HFFc6 (cell line): ENCODE measurements at regions not wholly inside any gene's neighbourhood (a gene's known extent, or its start where the extent isn't known, plus 50 kb on each side); places are given as distances from the start of the nearest gene placed in this dataset.

Experiments used
- DNase-seq: peaks from one replicate; pipeline ENCODE4 v3.0.0-alpha.2; 2018
- H3K27ac Mint-ChIP-seq: 2 replicates; pipeline ENCODE4 v1.8.0; 2020; ENCODE audit warnings: mild to moderate bottlenecking, mixed read lengths
- H3K27me3 Mint-ChIP-seq: 2 replicates; pipeline ENCODE4 v1.8.0; 2021; ENCODE audit warnings: mild to moderate bottlenecking, moderate library complexity, mixed read lengths; ENCODE audit not compliant: insufficient read depth
- H3K36me3 Mint-ChIP-seq: 2 replicates; pipeline ENCODE4 v1.8.0; 2021; ENCODE audit warnings: low read depth, mixed read lengths
- H3K4me1 Mint-ChIP-seq: 2 replicates; pipeline ENCODE4 v1.8.0; 2020; ENCODE audit warnings: low read depth, mixed read lengths
- H3K4me3 Mint-ChIP-seq: 2 replicates; pipeline ENCODE4 v1.8.0; 2020; ENCODE audit warnings: mild to moderate bottlenecking, moderate library complexity, mixed read lengths
- H3K9me3 Mint-ChIP-seq: 2 replicates; pipeline ENCODE4 v1.8.0; 2020; ENCODE audit warnings: mild to moderate bottlenecking, mixed read lengths
- TF ChIP-seq, protein P1 (sequence below): fragments of 200-600 bp; sonication (generic); IDR thresholded peaks from 2 replicates; pipeline ENCODE4 v1.5.0; 2021; ENCODE audit warnings: antibody characterized with exemption, mild to moderate bottlenecking

DNA sequence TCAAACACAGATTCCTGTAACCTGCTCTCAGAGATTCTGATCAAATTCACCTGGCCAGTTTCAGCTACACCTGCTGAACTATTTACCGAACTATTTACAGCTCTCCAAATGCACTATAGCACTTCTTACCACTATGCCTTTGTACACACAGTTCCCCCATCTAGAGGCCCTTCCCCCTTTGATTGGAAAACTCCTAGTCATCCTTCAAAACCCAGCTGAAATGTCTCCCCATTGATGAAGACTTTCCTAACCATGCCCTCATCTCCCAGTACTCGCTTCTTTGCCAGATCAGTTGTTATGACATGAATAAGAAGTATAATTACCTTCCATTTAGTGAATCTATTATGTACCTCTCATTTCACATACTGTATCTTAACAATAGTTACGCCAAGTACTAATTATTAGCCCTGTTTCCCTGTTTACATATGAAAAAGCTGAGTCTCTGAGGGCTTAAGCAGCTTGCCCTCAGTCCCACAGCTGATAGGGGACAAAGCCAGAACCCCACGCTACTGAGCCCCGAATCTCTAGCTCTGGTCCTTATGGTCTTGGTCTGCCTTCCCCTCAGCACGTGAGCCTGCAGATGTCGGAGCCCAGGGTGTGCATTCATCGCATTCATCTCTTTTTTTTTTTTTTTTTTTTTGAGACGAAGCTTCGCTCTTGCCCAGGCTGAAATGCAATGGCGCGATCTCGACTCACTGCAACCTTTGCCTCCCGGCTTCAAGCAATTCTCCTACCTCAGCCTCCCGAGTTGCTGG is 64.7 kb upstream of the ASAP2 start:
- H3K4me1 Mint-ChIP-seq = peaks cover 61% of the 10 kb centered on the region
- no peaks in the 10 kb centered on the region for H3K9me3 Mint-ChIP-seq
- TF ChIP-seq, protein P1, sequence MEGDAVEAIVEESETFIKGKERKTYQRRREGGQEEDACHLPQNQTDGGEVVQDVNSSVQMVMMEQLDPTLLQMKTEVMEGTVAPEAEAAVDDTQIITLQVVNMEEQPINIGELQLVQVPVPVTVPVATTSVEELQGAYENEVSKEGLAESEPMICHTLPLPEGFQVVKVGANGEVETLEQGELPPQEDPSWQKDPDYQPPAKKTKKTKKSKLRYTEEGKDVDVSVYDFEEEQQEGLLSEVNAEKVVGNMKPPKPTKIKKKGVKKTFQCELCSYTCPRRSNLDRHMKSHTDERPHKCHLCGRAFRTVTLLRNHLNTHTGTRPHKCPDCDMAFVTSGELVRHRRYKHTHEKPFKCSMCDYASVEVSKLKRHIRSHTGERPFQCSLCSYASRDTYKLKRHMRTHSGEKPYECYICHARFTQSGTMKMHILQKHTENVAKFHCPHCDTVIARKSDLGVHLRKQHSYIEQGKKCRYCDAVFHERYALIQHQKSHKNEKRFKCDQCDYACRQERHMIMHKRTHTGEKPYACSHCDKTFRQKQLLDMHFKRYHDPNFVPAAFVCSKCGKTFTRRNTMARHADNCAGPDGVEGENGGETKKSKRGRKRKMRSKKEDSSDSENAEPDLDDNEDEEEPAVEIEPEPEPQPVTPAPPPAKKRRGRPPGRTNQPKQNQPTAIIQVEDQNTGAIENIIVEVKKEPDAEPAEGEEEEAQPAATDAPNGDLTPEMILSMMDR = no peak
- DNase-seq = no peak
- H3K36me3 Mint-ChIP-seq = no peaks in the 10 kb centered on the region
- no peak overlapping the region for H3K4me3 Mint-ChIP-seq
- peak overlapping the region; percentile 81 for H3K27ac Mint-ChIP-seq
- peaks cover 5% of the 10 kb centered on the region for H3K27me3 Mint-ChIP-seq

DNA sequence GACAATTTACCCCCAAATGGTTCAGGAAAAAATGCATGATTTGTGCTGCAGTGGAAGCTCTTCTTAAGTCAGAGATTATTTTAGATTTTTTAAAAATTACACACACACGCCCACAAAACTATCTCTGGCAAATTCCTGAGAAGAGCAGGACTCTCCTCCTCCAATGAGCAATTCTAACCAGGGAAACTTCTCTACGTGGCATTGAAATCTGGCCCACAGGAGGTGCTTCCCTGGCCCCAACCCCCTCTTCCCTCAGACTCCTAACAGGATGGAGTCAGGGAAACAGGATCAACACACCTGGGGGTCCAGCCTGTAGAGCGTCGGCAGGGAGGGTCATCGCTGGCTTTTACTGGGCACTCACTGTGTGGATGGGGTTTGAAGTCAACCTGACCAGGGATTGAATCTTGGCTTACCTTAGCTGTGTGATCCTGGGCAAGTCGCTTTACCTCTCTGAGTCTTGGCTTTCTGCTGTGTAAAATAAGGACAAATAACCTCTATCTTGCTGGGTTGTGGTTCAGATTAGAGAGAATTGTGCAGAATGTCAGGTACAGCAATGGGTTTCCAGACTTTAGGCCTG is 65.4 kb upstream of the ASAP2 start:
- peak; percentile 33 for DNase-seq
- peaks cover 5% of the 10 kb centered on the region for H3K27me3 Mint-ChIP-seq
- H3K27ac Mint-ChIP-seq = peak overlapping the region; percentile 81

DNA sequence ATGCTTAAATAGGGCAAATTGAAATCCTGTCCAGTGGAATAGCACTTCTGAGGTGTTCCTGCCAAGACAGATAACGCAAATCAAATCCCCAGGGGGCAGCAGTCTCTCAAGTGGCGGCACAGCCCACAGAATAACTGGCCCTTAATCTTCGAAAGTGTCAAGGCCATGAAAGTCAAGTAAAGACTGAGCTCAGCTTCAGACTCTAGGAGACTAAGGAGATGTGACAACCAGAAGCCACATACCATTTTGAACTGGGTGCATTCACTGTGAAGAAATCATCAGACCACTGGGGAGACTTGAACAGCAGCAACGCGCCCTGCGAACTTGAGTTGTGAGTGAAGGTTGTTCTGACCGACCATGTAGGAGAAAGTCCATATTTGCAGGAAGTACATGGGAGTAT is 66.0 kb upstream of the ASAP2 start:
- no peak for DNase-seq
- Mint-ChIP-seq H3K4me3 (no peak overlapping the region), H3K9me3 (no peaks in the 10 kb centered on the region), H3K27ac (peak overlapping the region; percentile 81), H3K4me1 (peaks cover 60% of the 10 kb centered on the region), H3K36me3 (no peaks in the 10 kb centered on the region), H3K27me3 (peaks cover 5% of the 10 kb centered on the region)
- TF ChIP-seq, protein P1 = no peak

More for the DNA sequence above, 65.4 kb upstream of the ASAP2 start:
- H3K36me3 Mint-ChIP-seq = no peaks in the 10 kb centered on the region
- no peak overlapping the region for H3K4me3 Mint-ChIP-seq
- no peaks in the 10 kb centered on the region for H3K9me3 Mint-ChIP-seq
- TF ChIP-seq, protein P1 = no peak
- peaks cover 55% of the 10 kb centered on the region for H3K4me1 Mint-ChIP-seq

DNA sequence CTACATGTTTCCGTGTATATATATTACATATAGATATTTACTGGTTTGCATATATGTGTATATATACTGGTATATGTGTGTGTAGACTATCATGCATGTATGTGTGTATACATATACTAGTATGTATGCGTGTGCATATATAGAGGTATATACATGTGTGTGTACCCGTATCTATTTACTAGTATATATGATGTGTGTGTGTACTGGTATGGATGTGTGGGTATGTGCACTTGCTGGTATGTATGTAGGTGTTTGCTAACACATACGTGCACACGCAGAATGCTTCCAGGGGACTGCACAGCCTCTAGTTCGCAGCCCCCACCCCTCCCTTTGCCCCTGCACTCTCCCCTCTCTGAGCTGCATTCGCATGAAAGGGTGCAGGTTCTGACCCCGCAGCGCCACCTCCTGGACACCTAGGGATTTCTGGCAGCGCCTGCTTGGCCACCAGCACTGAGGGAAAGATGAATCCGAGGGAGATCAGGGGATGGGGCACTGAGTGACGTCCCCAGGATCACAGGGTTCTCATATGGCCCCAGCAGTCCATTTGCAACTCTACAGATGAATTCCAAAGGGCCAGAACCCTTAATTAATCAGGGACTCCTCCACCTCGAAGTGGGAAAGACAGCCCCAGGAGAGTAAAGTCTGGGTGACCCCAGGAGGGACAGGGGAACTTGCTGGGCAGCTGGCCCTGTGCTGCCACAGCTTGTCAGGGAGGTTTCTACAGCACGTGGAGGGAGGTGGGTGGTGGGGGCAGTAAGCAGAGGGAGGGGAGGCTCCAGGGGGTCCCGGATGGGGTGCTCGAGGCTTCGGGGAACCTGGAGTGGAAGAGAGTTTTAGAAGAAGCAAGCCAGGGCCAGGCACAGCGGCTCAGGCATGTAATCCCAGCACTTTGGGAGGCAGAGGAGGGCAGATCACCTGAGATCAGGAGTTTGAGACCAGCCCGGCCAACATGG is 66.8 kb upstream of the ASAP2 start:
- Mint-ChIP-seq H3K27ac (no peak overlapping the region; the same call in 1 of the 2 replicates), H3K9me3 (no peaks in the 10 kb centered on the region), H3K4me3 (no peak overlapping the region), H3K4me1 (peaks cover 55% of the 10 kb centered on the region), H3K36me3 (no peaks in the 10 kb centered on the region), H3K27me3 (peaks cover 5% of the 10 kb centered on the region)
- TF ChIP-seq, protein P1 = peak; percentile 95
- peak; percentile 43 for DNase-seq

DNA sequence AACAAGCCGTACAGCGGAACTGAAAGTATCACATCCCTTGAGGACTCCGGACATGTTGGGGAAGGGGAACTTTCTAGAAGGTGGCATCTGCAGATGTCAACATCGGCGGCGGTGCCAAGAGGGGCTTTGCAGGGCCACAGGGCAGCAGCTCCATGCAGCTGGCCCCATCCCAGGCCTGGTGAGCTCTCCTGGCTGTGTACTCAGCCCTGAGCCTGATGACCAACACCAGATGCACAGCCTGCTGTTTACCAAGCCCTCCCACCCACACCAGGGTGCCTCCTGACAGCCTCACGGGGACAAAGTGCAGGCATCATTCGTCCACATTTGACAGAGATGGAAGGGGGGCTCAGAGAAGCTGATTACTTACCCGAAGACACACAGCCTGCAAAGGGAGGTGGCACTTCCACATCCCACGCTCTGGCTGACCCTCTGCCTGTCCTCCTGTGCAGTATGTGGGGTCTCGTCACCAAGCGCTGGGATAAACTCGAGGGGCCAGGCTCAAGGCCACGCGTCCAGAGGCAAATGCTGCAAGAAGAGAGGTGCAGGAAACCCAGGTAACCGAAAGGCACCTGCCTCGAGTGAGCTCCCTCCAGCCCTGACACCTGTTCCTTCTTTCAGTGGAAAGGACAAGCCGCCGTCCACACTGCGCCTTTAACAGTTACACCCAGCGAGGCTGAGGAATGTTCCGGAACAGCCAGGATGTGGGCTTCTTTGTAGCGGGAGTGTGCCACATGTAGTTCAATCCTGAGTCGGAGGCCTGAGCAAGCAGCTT is 69.0 kb upstream of the ASAP2 start:
- Mint-ChIP-seq H3K27me3 (peaks cover 4% of the 10 kb centered on the region), H3K36me3 (peaks cover 10% of the 10 kb centered on the region), H3K9me3 (peaks cover 17% of the 10 kb centered on the region), H3K4me1 (peaks cover 36% of the 10 kb centered on the region), H3K27ac (no peak overlapping the region), H3K4me3 (no peak overlapping the region)
- DNase-seq = no peak
- TF ChIP-seq, protein P1 = no peak
